ENCODE measurements at regions not wholly inside any gene's neighbourhood (a gene's known extent, or its start where the extent isn't known, plus 50 kb on each side); places are given as distances from the start of the nearest gene placed in this dataset.
"Not testable (repeated sequence)": the region's sequence is repeated elsewhere in the genome, so short reads cannot be mapped to it uniquely, and the experiment has no call there.

GRCh38 chr13:86839221-86839620, 832.0 kb upstream of the SLITRK5 start:
- no peak for FAIRE-seq
- DNase-seq (ENCODE audit: low spot score in 2 of 2): no peak

GRCh38 chr13:86840250-86841191, 830.6 kb upstream of the SLITRK5 start:
- DNase-seq (ENCODE audit: low spot score in 2 of 2) (no peak), FAIRE-seq (no peak)

GRCh38 chr13:86841264-86841663, 829.9 kb upstream of the SLITRK5 start:
- DNase-seq (ENCODE audit: low spot score in 2 of 2): no peak
- FAIRE-seq: no peak

GRCh38 chr13:86846501-86846900, 824.7 kb upstream of the SLITRK5 start:
- FAIRE-seq: no peak
- DNase-seq (ENCODE audit: low spot score in 2 of 2): no peak

- DNase-seq (ENCODE audit: low spot score in 2 of 2) (no peak), FAIRE-seq (no peak)
Observed at GRCh38 chr13:86848716-86849115, 822.5 kb upstream of the SLITRK5 start.

GRCh38 chr13:86856991-86857390, 814.2 kb upstream of the SLITRK5 start:
- DNase-seq (ENCODE audit: low spot score in 2 of 2) (no peak), FAIRE-seq (no peak)

- no peak for FAIRE-seq
- DNase-seq (ENCODE audit: low spot score in 2 of 2): no peak
Observed at GRCh38 chr13:86858216-86858615, 813.0 kb upstream of the SLITRK5 start.

GRCh38 chr13:86862137-86862536, 809.0 kb upstream of the SLITRK5 start:
- DNase-seq (ENCODE audit: low spot score in 2 of 2): no peak
- FAIRE-seq: no peak

- no peak for FAIRE-seq
- DNase-seq (ENCODE audit: low spot score in 2 of 2): no peak
Observed at GRCh38 chr13:86864376-86864775, 806.8 kb upstream of the SLITRK5 start.

- no peak for DNase-seq (ENCODE audit: low spot score in 2 of 2)
- FAIRE-seq: peak; percentile 79
Observed at GRCh38 chr13:86870444-86870843, 800.7 kb upstream of the SLITRK5 start.

GRCh38 chr13:86877441-86877840, 793.7 kb upstream of the SLITRK5 start:
- no peak for FAIRE-seq
- DNase-seq (ENCODE audit: low spot score in 2 of 2): no peak

GRCh38 chr13:86878781-86879180, 792.4 kb upstream of the SLITRK5 start:
- FAIRE-seq: no peak

GRCh38 chr13:86881390-86881789, 789.8 kb upstream of the SLITRK5 start:
- DNase-seq (ENCODE audit: low spot score in 2 of 2): no peak
- FAIRE-seq: no peak

More at GRCh38 chr13:86878781-86879180, 792.4 kb upstream of the SLITRK5 start:
- no peak for DNase-seq (ENCODE audit: low spot score in 2 of 2)

- no peak for FAIRE-seq
- no peak for DNase-seq (ENCODE audit: low spot score in 2 of 2)
Observed at GRCh38 chr13:86882107-86882506, 789.1 kb upstream of the SLITRK5 start.

GRCh38 chr13:86882835-86883234, 788.3 kb upstream of the SLITRK5 start:
- FAIRE-seq (no peak), DNase-seq (ENCODE audit: low spot score in 2 of 2) (no peak)

GRCh38 chr13:86892330-86892729, 778.8 kb upstream of the SLITRK5 start:
- FAIRE-seq (no peak), DNase-seq (ENCODE audit: low spot score in 2 of 2) (no peak)

GRCh38 chr13:86900906-86901305, 770.3 kb upstream of the SLITRK5 start:
- FAIRE-seq: no peak
- no peak for DNase-seq (ENCODE audit: low spot score in 2 of 2)

GRCh38 chr13:86906127-86906874, 764.9 kb upstream of the SLITRK5 start:
- DNase-seq (ENCODE audit: low spot score in 2 of 2) (no peak), FAIRE-seq (no peak)

- FAIRE-seq (no peak), DNase-seq (ENCODE audit: low spot score in 2 of 2) (no peak)
Observed at GRCh38 chr13:86907156-86907555, 764.0 kb upstream of the SLITRK5 start.

GRCh38 chr13:86909318-86909717, 761.9 kb upstream of the SLITRK5 start:
- no peak for DNase-seq (ENCODE audit: low spot score in 2 of 2)
- no peak for FAIRE-seq

GRCh38 chr13:86914757-86915156, 756.4 kb upstream of the SLITRK5 start:
- DNase-seq (ENCODE audit: low spot score in 2 of 2): no peak
- no peak for FAIRE-seq

GRCh38 chr13:86917438-86917837, 753.7 kb upstream of the SLITRK5 start:
- not testable (repeated sequence) for FAIRE-seq; DNase-seq (ENCODE audit: low spot score in 2 of 2)

Data from frontal cortex (tissue), 3 donors.